OCI-LY3 (cell line): ENCODE measurements at regions not wholly inside any gene's neighbourhood (a gene's known extent, or its start where the extent isn't known, plus 50 kb on each side); places are given as distances from the start of the nearest gene placed in this dataset.

Experiments used
- H2AFZ ChIP-seq: fragments of 200-600, 300-600 bp; shearing (Covaris generic); 2 replicates; pipeline ENCODE4 v1.6.0; 2014; ENCODE audit warnings: antibody characterized with exemption, low read depth, low read length
- H3K27ac ChIP-seq: fragments of 200-600, 300-600 bp; sonication (generic); 2 replicates; pipeline ENCODE4 v1.5.1; 2014; ENCODE audit warnings: mild to moderate bottlenecking, low read length, moderate library complexity, mixed read lengths
- H3K27me3 ChIP-seq: fragments of 200-600, 300-600 bp; sonication (generic); 2 replicates; pipeline ENCODE4 v1.6.1; 2014; ENCODE audit warnings: low read depth, low read length, mixed read lengths
- H3K36me3 ChIP-seq: fragments of 200-600, 300-600 bp; sonication (generic); replicated peaks from 2 replicates; pipeline ENCODE3; 2014; ENCODE audit warnings: low read depth, low read length, mixed read lengths
- H3K4me1 ChIP-seq: fragments of 300-600, 200-600 bp; sonication (generic); 2 replicates; pipeline ENCODE4 v1.6.1; 2014; ENCODE audit warnings: low read length, mixed read lengths
- H3K4me2 ChIP-seq: fragments of 200-600, 300-600 bp; sonication (generic); 2 replicates; pipeline ENCODE4 v1.6.1; 2014; ENCODE audit warnings: low read length, mixed read lengths
- H3K4me3 ChIP-seq: fragments of 300-600, 200-600 bp; sonication (generic); 2 replicates; pipeline ENCODE4 v1.5.1; 2014; ENCODE audit warnings: antibody characterized with exemption, mild to moderate bottlenecking, low read length, moderate library complexity
- H3K79me2 ChIP-seq: fragments of 300-600, 200-600 bp; shearing (Covaris generic); 2 replicates; pipeline ENCODE4 v1.6.1; 2014; ENCODE audit warnings: mild to moderate bottlenecking, low read length, mixed read lengths
- H3K9ac ChIP-seq: fragments of 300-600, 200-600 bp; shearing (Covaris generic); 2 replicates; pipeline ENCODE4 v1.6.0; 2014; ENCODE audit warnings: mild to moderate bottlenecking, low read length, moderate library complexity
- H3K9me3 ChIP-seq: fragments of 200-600, 300-600 bp; shearing (Covaris generic); 2 replicates; pipeline ENCODE4 v1.6.1; 2014; ENCODE audit warnings: low read length, mixed read lengths; ENCODE audit not compliant: insufficient read depth
- H4K20me1 ChIP-seq: fragments of 200-600, 300-600 bp; sonication (generic); 2 replicates; pipeline ENCODE4 v1.6.1; 2016; ENCODE audit warnings: low read length, mixed read lengths; ENCODE audit not compliant: insufficient read depth
- EZH2phosphoT487 ChIP-seq: fragments of 200-600 bp; shearing (Covaris generic); IDR thresholded peaks from 2 replicates; pipeline ENCODE4 v1.6.1; 2018; ENCODE audit warnings: antibody characterized with exemption, mixed run types, low read depth
- TF ChIP-seq, protein P1 (sequence below): fragments of 200-600, 300-600 bp; sonication (generic); IDR thresholded peaks from 2 replicates; pipeline ENCODE4 v1.5.1; 2014; ENCODE audit warnings: antibody characterized with exemption, low read length, low read depth

DNA sequence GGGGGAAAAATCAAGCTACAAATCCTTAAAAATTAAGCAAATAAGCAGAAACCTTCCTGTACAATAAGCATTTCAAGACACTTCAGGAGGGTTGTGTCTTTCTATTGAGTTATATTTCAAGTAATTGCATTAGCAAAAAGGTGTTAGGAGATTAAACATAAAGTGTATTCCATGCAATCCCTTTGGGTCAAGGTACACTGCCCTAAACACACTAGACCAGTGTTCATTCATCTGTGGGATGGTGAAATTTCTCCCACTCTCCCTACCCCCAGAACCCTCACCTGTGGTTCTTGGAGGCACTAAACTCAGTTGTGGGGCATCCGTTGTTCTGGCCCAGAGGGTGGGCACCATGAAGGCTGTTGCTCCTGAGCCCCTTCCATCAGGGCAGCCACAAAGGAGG lies 205.1 kb upstream of the SGK1 start:
- Histone ChIP-seq H3K4me2 (no peak overlapping the region), H3K9me3 (no peaks in the 10 kb centered on the region), H3K4me3 (no peak overlapping the region), H3K27ac (no peak overlapping the region), H3K79me2 (no peaks in the 10 kb centered on the region), H3K36me3 (no peaks in the 10 kb centered on the region), H3K27me3 (no peaks in the 10 kb centered on the region), H4K20me1 (no peaks in the 10 kb centered on the region), H2AFZ (no peak overlapping the region), H3K9ac (no peak overlapping the region), H3K4me1 (peaks cover 17% of the 10 kb centered on the region)
- TF ChIP-seq, protein P1, sequence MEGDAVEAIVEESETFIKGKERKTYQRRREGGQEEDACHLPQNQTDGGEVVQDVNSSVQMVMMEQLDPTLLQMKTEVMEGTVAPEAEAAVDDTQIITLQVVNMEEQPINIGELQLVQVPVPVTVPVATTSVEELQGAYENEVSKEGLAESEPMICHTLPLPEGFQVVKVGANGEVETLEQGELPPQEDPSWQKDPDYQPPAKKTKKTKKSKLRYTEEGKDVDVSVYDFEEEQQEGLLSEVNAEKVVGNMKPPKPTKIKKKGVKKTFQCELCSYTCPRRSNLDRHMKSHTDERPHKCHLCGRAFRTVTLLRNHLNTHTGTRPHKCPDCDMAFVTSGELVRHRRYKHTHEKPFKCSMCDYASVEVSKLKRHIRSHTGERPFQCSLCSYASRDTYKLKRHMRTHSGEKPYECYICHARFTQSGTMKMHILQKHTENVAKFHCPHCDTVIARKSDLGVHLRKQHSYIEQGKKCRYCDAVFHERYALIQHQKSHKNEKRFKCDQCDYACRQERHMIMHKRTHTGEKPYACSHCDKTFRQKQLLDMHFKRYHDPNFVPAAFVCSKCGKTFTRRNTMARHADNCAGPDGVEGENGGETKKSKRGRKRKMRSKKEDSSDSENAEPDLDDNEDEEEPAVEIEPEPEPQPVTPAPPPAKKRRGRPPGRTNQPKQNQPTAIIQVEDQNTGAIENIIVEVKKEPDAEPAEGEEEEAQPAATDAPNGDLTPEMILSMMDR = no peak
- no peak for TF ChIP-seq EZH2phosphoT487

DNA sequence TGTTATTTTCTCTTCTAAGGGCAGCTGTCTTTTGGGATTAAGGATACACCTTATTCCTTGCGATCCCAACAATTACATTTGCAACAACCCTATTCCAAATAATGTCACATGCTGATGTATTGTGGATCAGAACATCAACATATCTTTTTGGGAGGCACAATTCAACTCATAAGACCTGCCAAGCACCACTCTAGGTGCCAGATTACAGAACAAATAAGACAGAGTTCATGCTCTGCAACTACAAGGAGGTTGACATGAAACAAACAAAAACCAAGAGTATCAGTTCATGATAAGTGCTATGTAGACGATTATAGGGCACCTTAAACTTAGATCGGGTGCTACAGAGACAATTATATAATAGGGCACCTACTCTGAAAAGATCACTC lies 203.2 kb upstream of the SGK1 start:
- H3K27ac ChIP-seq = no peak overlapping the region
- H3K9me3 ChIP-seq = no peaks in the 10 kb centered on the region
- no peaks in the 10 kb centered on the region for H3K79me2 ChIP-seq
- no peak overlapping the region for H2AFZ ChIP-seq
- no peak overlapping the region for H3K4me3 ChIP-seq
- no peak overlapping the region for H3K9ac ChIP-seq
- H3K27me3 ChIP-seq = no peaks in the 10 kb centered on the region
- H3K36me3 ChIP-seq = no peaks in the 10 kb centered on the region
- no peak overlapping the region for H3K4me2 ChIP-seq
- H3K4me1 ChIP-seq = peaks cover 17% of the 10 kb centered on the region
- TF ChIP-seq, protein P1 = no peak
- TF ChIP-seq EZH2phosphoT487 = no peak
- no peaks in the 10 kb centered on the region for H4K20me1 ChIP-seq

DNA sequence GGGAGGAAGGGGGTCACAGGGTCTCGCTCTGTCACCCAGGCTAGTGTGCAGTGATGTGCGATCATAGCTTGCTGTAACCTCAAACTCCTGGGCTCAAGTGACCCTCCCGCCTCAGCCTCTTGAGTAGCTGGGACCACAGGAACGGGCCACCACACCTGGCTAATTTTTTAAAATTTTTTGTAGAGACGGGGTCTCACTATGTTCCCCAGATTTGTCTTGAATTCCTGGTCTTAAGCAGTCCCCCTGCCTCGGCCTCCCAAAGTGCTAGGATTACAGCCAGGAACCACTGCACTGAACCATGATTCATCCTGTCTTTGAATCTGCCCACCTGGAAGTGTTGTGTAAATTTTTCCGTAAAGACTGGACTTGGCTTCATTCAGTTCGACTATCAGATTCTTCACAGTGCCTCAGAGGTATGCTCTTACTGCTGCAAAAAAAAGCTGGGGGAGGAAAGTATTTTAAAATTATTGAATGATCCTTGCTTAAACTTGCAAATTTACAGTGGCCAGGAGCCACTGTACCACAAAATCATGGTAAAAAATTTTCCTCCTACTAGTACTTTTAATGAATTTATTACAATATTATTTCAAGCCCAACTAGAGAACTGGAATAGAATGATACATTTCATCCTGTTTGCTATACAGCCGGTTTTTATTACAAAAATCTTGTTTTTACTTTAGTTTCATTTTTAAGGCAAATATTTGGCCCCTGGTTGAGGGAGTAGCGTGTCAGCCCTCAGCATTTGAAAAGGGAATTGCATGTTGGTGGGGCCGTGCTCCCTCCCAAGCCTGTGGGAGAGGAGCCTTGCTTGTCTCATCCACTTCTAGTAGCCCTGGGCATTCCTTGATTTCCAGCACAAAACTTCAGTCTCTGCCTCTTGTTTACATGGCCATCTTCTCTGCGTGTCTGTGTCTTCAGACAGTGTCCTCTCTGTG lies 202.5 kb upstream of the SGK1 start:
- Histone ChIP-seq H3K27me3 (no peaks in the 10 kb centered on the region), H2AFZ (no peak overlapping the region), H3K4me3 (no peak overlapping the region), H3K4me1 (peaks cover 17% of the 10 kb centered on the region), H3K79me2 (no peaks in the 10 kb centered on the region), H3K9ac (no peak overlapping the region), H3K27ac (no peak overlapping the region), H3K36me3 (no peaks in the 10 kb centered on the region), H4K20me1 (no peaks in the 10 kb centered on the region), H3K4me2 (no peak overlapping the region), H3K9me3 (no peaks in the 10 kb centered on the region)
- no peak for TF ChIP-seq EZH2phosphoT487
- TF ChIP-seq, protein P1 = no peak

DNA sequence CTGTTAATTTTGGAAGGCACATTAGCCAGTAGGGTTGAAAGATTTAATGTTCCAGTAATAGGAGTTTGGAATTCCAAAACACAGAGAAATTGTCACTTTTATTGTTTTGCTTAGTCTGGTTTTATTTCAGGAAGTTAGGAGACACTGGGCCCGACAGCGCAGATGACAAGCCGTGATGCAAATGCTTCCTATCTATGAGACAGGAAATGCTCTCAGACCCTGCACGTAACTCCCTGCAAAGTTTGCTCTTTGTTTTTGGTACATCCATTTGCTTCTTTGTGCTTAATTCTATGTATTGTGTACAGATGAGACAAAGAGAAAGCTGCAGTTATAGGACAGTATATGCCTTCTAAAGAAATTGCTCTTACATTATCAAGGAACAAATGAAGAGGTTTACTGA lies 201.6 kb upstream of the SGK1 start:
- H3K27ac ChIP-seq = no peak overlapping the region
- no peaks in the 10 kb centered on the region for H3K36me3 ChIP-seq
- H2AFZ ChIP-seq = peak overlapping the region; percentile 98
- TF ChIP-seq, protein P1 = no peak
- TF ChIP-seq EZH2phosphoT487 = no peak
- peak overlapping the region; percentile 31; the same call in 1 of the 2 replicates for H3K4me3 ChIP-seq
- peaks cover 17% of the 10 kb centered on the region for H3K4me1 ChIP-seq
- H4K20me1 ChIP-seq = no peaks in the 10 kb centered on the region
- no peaks in the 10 kb centered on the region for H3K79me2 ChIP-seq
- H3K9me3 ChIP-seq = no peaks in the 10 kb centered on the region
- H3K4me2 ChIP-seq = peak overlapping the region; percentile 67
- H3K9ac ChIP-seq = 0 out of 2 replicates have a peak overlapping the region, but pooled peaks have one; percentile 6
- no peaks in the 10 kb centered on the region for H3K27me3 ChIP-seq
